Activated naive CD8-positive, alpha-beta T cell treated with anti-CD3 and anti-CD28 coated beads, Interleukin-2, amount 50 U/mL, for 16 hours (primary cell): ENCODE measurements at regions not wholly inside any gene's neighbourhood (a gene's known extent, or its start where the extent isn't known, plus 50 kb on each side); places are given as distances from the start of the nearest gene placed in this dataset.

Source experiments
- DNase-seq: peaks from one replicate; pipeline ENCODE4 v3.0.0-alpha.2; 2020; ENCODE audit warnings: low read depth, low spot score

DNA sequence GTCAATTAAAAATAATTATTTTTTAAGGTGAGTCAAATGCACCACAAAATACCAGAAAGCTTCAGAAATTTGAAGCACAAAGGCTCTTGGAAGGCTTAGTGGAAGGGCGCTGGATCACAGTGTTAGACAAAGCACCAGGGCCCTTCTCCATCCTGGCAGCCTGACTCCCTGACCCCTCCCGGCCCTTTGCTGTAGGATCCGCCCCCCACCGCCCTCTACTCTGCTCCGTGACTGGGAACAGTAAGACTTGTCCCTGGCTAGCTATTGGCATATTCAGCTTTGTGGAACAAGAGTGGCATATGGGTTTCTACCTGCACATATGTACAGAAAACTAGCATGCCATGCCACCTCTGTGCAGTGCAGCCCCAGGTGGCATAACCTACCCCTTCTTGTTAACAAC, 222.1 kb downstream of the SYK start:
- DNase-seq, result no peak

DNA sequence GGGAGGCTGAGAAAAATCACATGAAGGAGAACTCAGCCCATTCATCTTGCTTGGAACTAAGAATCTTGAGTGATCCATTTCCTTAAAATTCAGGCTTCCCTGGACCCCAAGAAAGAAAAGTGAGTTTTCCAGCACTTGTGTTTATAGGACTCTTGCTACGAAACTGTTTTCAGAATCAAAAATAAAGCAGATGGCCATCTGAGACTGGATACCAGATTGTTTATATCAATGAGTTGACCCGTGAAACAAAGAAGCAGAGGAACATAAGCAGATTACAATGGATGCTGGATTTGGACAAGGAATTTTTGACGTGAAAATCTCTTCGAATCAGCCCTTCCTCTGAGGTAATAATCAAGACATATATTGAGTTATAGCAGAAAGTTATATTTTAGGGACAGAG, 223.2 kb downstream of the SYK start:
- DNase-seq, result no peak

DNA sequence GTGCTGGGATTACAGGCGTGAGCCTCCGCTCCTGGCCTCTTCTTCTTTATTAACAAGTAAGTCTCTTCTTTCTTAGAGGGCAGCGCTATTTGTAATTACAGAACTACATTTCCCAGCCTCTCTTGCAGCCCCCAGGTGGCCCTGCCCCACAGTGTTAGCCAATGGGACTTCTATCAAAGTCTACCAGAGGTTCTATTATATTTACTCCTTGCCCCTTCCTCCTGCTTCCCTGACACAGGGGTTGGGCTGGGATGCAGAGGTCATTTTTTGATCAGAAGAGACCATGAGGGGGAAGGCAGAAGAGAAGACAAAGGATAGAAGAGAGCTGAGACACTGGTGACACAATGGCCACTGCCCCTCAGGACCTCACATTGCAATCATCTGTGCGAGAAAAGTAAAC, 224.2 kb downstream of the SYK start:
- DNase-seq, result no peak

DNA sequence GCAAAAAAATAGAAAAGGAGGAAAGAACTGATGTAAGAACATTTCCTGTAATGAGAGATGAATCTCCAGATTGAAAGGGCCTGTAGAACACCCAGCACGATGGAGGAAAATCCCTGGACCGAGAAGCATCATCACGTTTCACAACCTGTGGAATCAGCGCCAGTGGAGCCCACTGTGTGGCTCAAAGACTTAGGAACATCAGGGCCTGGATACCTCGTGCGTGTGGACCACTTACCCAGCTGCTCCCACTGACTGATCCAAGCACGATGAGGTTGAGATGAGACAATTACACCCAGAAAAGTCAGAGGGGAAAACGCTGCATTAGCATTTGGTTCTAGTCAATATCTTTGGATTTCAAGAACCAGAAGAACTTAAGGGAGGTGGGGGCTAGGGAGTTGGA, 224.6 kb downstream of the SYK start:
- DNase-seq, result no peak

DNA sequence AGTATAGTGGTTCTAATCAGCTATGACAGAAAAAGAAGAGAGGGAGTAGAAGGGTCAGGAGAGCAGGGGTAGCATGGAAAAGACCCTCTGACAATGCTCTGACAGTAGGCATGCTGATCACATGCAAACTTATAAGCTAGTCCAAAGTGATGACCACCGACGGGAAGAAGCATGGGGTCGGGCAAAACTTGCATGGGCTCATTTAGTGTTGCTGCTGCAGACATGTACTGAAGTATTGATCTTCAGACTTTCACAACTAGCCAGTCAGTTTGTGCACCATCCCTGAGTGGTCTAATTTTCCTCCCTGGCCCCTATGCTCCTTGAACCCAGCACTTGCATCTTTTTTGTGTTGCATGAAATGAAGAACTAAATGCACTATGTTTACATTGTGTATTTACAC, 225.4 kb downstream of the SYK start:
- no peak for DNase-seq

DNA sequence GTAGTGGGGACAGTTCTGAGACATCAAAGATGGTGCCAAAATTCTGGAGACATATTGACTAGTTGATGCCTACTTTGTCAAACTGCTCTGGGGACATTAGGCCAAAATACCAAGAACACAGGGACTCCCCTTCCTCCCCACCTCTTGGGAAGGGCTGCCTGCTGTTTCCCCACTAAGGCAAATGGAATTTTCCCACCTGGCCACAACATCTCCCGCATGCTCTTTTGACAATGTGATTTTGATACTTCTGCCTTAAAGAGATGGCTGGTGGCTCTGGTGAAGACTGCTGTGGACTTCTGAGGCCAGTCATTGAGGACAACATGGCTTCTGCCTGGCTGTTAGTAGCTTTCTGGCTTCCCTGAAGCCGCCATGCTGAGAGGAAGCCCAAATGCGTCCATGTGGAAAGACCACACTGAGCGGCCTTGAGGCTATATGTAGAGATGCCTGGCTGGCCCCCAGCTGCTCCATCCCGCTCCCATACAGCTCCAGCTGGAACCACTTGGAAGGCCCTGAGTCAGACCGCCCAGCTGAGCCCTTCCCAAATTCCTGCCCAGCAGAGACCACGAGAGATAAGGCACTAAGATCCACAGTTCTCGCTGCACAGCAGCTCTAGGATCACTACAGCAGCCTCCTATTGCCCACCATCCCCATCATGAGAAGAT, 226.7 kb downstream of the SYK start:
- no peak for DNase-seq

DNA sequence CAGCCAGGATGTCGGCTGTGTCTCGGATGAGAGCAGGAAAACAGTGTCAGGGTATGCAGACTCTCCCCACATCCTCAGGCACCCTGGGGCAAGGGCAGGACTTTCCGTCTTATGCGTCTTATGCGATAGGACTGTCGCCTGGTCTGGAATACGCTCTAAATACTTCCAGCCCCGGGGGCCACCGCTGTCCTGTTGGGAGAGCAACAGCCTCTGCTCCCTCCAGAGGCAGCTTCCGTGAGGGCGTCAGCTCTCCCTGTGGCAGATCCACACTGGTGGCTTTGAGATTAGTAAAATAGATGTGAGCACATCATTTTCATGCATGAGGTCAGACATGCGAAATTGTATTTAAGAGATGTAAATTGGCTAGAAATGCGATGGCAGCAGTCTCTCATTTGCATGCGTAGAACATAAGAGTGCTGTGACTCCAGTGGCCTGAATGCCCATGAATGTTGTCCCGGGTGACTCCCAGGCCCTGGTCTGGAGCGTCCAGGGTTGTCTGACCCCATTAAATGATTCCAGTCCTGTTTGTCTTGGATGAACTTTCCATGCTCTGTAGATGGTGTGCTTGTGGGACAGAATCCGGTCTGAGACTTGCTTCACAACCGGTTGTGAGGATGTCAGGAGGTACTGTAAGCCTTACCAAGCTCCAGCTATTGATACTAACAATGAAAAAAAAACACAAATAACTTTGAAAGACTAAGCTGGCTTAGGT, 228.2 kb downstream of the SYK start:
- DNase-seq, result no peak

DNA sequence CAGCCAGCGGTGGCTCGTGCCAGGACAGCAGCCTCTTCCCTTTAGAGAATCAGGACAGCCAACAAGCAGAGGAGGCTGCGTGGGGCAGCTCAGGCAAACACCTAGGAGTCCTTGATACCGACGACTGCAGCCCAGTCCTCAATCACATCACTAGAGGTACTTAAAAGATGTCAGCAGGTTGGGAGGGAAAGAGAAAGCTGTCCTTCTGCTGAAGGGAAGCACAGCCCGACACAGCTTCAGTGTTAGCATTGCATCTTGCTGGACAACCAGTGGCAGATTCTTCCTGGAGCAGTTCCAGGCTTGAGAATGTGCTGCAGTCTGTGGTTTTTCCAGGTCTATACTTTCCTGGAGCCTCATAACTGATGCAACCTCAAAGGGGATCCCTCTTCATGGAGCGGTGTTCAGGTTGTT, 230.5 kb downstream of the SYK start:
- no peak for DNase-seq

DNA sequence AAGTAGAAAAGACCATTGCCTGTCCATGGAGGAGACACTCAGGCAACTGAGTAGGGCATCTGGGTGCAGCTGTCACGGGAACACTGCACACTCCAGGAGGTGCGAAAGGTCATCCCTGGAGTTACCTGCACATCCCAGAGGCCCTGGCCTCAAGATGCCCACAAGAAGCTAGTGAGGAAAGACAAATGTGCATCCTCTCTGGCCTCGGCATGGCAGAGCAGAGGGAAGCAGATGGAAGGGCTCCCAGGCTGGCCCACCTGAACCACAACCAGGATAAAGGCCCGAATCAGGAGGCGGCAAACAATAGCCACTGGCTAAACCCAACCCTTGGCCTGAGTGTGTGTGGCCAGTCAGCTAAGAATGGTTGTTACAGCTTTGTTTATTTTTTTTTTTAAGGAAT, 231.7 kb downstream of the SYK start:
- no peak for DNase-seq

DNA sequence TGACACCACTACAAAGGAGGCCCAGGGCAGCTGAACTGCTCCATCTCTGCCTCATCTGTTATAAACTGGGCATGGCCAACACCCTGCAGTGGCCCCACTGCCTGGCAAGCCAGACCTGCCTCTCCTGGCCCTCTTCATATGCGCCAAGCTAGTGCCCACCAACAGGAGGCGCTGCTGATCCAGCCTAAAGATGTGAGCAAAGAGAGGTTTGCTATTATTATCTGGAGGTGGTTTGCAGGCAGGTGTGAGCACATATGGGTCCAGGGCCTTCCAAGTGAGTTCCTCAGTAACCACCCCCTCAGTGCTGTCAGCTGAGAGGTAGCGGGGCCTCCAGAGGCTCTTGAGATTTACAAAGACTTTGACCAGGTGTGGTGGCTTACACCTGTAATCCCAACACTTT, 232.2 kb downstream of the SYK start:
- peak; percentile 37 for DNase-seq

DNA sequence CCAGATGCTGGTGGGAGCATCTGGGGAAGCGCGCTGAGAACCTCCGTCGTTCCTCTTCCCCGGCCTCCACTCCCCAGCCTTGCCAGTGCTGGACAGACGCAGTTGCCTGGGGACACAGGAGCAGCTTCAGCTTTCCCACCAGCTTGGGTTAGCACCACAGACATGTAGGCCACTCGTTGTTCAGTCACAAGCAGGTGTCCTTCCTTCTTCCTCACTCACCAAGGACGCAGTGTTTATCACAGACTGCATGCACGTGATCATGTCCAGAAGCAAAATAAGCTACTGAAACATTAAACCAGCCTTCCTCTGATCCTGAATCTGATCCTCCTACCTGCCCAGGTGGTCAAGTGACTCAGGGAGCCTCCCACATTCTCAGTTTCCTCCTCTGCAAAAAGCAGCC, 232.9 kb downstream of the SYK start:
- no peak for DNase-seq

DNA sequence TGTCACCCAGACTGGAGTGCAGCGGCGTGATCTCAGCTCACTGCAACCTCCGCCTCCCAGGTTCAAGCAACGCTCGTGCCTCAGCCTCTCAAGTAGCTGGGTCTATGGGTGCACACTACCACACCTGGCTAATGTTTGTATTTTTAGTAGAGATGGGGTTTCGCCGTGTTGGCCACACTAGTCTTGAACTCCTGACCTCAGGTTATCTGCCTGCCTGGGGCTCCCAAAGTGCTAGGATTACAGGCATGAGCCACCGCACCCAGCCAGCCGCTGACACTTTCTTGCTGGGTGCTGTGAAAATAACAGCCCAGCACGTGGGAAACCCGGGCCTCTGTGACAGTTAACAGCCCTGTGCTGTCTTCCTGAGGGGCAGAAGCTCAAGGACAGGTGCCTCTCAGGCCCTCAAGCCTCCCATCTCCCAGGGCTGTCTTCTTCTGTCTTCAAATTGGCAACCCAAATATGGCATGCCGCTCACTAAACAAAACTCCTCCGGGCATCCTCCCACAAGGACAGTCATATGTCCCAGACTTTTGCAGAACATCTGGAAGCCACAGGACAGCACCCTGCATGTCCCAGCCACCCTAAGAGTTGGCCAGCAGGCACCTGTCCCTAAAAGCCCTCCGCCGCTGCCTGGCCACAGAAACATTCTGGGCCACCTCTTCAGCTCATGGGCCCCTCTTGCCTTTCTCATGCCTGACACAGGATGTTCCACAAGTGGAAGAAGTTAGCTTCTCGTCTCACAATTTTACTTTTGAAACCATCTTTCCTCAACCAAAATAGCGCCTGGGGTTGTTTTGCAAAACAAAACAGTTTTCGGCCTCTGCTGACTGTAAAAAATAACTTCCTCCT, 233.6 kb downstream of the SYK start:
- no peak for DNase-seq

DNA sequence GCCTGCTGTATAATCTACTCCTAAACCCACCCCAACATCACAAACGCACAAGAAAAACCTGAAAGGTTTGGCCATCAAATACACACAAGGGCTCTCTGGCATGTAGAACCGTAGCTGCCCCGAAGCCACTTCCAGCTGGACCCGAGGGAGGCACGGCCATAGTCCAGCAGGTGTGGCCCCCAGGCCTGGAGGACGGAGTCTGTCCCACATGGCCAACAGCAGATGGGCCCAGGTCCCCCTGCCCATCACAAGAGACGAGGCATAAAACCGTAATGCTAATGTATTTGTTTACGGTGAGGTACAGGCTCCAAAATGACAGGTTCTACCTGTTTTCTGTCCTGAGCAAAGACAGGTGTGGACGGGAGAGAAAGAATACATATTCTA, 234.2 kb downstream of the SYK start:
- no peak for DNase-seq

DNA sequence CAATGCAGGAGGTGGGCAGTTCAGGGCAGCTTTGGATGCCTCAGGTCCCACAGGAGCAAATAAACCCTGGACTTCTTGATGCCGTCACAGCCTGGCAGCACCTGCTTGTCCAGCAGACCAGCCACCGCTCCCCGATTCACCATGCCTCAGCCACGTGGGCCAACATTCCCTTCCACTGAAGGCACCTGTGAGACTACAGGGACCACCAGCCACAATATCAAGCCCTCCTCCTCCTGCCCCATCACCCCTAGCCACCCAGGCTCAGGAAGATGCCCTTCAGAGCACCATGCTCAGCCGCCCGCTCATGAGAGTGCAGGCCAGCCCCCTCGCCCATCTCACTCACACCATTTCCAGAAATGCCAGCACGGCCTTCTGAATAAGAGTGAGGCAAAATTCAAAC, 234.7 kb downstream of the SYK start:
- no peak for DNase-seq

DNA sequence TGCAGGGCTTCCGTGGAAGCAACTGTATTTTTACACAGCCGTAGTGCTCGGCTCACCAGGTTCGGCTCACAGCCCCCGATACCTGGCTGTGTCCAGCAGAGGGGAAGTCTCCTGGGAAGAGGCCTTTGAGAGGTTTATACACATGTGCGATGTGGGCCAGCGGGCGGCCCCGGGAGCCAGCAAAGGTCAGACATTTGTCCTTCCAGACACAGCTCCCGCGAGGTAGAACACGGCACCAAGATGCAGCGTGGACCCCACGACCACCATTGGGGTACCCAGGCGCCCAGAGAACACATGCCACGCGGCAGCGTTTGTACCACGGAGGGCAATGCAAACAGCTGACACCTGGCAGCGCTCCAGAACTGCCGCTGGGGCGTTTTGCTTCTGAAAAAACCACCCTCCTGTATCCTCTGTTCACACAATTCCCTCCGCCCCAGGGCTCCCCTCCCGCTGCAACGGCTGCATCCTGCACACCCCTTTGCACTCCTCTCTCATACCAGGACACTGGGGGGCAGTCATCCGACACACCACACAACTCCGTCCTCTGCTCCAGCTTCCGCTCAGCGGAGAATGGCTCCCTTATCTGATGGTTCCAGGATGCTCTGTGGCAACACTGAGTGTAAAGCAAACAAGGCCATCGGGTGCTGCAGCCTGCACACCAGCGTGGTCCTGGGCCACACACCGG, 235.3 kb downstream of the SYK start:
- no peak for DNase-seq

DNA sequence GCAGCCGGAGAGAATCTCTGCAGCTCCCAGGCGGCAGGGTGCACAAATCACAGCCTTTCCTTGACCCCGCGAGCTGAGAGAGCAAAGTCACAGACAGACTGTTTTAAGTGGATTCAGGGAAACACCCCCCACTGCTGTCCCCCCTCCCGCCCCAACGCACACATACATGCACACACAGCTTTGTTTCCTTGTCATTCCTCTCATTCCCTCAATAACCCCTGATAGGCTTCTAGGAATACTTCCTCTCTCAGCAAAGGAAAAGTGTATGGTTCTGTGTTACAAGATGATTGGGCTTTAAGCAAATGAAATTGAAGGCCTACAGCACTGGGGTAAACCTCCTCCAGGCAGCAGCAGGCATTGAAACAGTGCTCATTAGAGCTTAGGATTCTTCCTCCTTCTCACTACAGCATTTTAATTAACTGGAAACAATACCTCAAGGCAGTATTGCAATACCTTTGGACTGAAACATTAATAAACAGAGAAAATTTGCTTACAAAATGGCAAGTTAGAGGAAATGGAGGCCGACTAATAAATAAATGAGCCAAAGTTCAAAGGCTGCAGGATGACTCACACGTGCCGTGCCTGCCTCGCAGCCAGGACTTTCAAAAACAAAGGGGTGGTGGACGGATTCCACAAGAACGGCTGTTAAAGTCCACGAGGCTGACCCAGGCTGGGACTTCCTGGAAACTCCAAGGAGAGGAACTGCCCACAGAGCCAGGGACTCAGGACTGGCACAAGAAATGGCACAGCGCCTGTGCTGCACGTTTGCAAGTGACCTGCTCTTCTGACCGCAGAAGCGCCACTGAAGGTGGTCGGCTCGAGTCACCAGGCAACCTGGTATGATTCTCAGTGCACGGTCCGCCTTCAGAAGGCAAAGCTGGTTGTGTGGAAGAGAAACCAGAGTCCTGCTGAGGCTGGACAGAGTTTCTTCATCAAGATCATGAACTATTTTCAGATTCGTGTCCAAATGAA, 236.2 kb downstream of the SYK start:
- no peak for DNase-seq

DNA sequence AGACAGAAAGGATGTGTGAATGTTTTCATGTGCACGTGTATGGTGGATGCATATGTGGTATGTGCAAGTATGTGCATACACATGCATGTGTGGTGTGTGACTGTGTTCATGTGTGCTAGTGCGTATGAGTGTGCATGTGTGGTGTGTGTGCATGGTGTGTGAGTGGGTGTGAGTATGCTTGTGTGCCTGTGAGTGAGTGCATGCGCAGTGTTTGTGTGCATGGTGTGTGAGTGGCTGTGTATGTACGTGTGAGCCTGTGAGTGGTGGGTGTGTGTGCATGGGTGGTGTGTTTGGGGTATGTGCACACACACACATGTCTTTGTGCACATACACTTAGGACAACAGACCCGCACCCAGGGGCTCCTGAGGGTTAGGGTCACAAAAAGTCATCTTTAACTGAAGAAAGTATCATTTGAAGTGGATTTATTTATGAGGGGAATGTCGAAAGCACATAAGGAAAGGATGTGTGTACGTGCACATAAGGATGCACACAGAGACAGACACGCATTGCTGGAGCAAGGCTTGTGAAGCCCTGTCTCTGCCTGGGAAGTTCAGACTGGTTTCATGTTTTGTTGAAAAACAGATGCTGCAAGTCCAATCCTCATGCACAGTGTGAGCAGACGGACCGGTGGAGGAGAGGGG, 237.0 kb downstream of the SYK start:
- no peak for DNase-seq

DNA sequence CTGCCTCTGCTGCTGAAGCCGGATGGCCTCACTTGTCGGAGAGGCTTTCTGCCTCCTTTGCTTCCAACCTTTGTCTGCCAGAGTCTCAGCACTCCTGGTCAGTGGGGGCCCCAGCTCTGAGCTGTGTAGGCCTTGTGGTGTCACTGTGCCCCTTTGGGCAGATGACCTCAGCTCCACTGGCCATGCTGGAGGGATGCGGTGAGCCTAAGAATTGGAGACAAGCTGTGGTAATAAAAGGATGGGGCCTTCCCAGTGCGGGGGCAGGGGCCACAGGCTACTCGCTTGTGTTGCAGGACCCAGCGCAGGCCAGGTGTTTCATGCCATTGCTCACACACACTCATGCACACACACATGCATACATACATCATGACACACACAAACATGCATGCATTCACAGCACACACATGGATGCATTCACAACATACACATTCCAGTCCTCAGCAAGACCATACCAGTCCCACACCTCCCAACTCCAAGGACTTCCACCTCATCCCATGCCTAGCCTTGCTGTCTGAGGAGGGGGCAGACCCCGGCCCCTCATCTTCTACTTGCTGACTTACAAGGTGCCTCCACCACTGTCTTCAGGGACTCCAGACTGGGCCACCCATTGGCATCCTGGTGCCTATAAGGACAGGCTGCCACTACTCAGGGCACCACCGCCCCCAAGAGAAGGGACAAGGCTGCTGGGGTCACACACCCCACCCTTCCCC, 237.7 kb downstream of the SYK start:
- DNase-seq, result no peak

DNA sequence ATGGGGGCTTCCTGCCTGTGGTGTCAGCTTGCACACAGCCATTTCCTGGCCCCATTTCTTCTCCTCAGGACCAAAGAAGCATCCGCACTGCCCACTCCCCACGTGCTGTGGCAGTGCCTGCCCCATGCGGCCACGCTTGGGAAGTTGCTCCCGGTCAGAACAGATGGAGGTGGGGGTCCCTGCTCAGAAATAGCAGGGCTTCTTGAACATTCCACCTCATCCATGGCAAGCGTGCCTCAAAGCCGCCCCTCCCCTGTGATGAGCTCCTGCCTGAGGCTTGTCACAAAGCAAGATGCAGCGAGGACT, 238.2 kb downstream of the SYK start:
- DNase-seq, result no peak
